Kidney (tissue), 13 donors: ENCODE measurements at regions not wholly inside any gene's neighbourhood (a gene's known extent, or its start where the extent isn't known, plus 50 kb on each side); places are given as distances from the start of the nearest gene placed in this dataset.

Source experiments
- DNase-seq, 5 donors: peaks; one replicate each; pipeline ENCODE4 v3.0.0-alpha.2; 2013 to 2020
- FAIRE-seq: peaks from 2 replicates; lab custom pipeline; 2012; peaks lifted over from hg19 to GRCh38; lab: Jason Lieb, UNC
- H3K27ac ChIP-seq, 2 donors: one replicate each; pipeline ENCODE4 v1.7.0; 2013; ENCODE audit warnings: low read depth in 2 of 2, low read length in 2 of 2, inconsistent platforms in 1 of 2
- H3K27me3 ChIP-seq: one replicate; pipeline ENCODE4 v1.7.1; 2013; ENCODE audit warnings: low read length, inconsistent platforms; ENCODE audit not compliant: control insufficient read depth, insufficient read depth
- H3K36me3 ChIP-seq, 3 donors: one replicate each; pipeline versions ENCODE4 v1.7.0 to v1.7.1; 2013; ENCODE audit warnings: low read length in 3 of 3, control low read depth in 1 of 3, inconsistent platforms in 1 of 3; ENCODE audit not compliant: insufficient read depth in 3 of 3, control insufficient read depth in 2 of 3
- H3K4me1 ChIP-seq, 3 donors: one replicate each; pipeline versions ENCODE4 v1.7.0 to v1.7.1; 2013; ENCODE audit warnings: low read length in 3 of 3, inconsistent platforms in 1 of 3, low read depth in 1 of 3; ENCODE audit not compliant: control insufficient read depth in 2 of 3, insufficient read depth in 2 of 3
- H3K4me3 ChIP-seq, 3 donors: one replicate each; pipeline versions ENCODE4 v1.7.0 to v1.8.1; 2013; ENCODE audit warnings: low read length in 3 of 3, control low read depth in 1 of 3, inconsistent platforms in 1 of 3
- H3K9ac ChIP-seq, 3 donors: one replicate each; pipeline versions ENCODE4 v1.7.0 to v1.7.1; 2013; ENCODE audit warnings: low read length in 3 of 3, control low read depth in 1 of 3, inconsistent platforms in 1 of 3
- H3K9me3 ChIP-seq, 3 donors: one replicate each; pipeline versions ENCODE4 v1.7.0 to v1.7.1; 2013; ENCODE audit warnings: low read length in 3 of 3, control low read depth in 1 of 3, inconsistent platforms in 1 of 3; ENCODE audit not compliant: control insufficient read depth in 2 of 3, insufficient read depth in 1 of 3
- intact Hi-C: fragments of 100-400 bp; cut with DNase I; formaldehyde crosslinking; loops from one replicate; pipeline ENCODE4 v1.11.1; 2022
- TF ChIP-seq, protein P1 (sequence below): IDR thresholded peaks from 3 replicates; pipeline ENCODE4 v1.5.1; 2012; ENCODE audit warnings: mild to moderate bottlenecking, moderate library complexity, borderline replicate concordance; ENCODE audit not compliant: insufficient read depth; ENCODE audit errors: extremely low read depth
- donor health status: control.
- donor health status: control.
- donor health status: control.
- donor health status: control.
- donor health status: control.
- donor health status: DM: yes; HTN: yes; CAD: no.
- donor health status: Normal renal cell carcinoma (clear cell type).

DNA sequence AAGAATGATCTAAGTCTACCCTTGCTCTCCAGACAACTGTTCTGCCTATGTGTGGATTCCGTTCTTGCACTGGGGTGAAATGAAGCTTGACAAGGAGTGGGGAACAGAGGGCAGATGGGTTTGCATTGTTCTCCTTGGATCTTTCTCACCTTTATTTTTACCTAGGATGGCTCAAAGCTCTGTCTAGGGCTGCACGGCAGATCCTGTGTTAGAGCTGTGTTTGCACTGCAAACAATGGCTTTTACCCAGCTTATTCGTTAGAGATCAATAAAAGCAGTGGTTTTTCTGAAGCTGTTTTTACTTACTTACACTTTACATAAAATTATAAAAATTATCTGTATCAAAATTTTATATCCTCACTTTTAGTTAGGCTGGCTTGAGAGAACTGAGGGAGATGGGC lies 105.1 kb downstream of the LRIG3 start:
- DNase-seq (no peak), FAIRE-seq (no peak)
- Histone ChIP-seq H3K36me3 (no peaks in the 10 kb centered on the region), H3K9me3 (no peaks in the 10 kb centered on the region), H3K27ac (no peak overlapping the region), H3K4me1 (no peaks in the 10 kb centered on the region), H3K4me3 (no peak overlapping the region), H3K9ac (no peak overlapping the region), H3K27me3 (no peaks in the 10 kb centered on the region)
- intact Hi-C loops: no loop called here
- TF ChIP-seq, protein P1, sequence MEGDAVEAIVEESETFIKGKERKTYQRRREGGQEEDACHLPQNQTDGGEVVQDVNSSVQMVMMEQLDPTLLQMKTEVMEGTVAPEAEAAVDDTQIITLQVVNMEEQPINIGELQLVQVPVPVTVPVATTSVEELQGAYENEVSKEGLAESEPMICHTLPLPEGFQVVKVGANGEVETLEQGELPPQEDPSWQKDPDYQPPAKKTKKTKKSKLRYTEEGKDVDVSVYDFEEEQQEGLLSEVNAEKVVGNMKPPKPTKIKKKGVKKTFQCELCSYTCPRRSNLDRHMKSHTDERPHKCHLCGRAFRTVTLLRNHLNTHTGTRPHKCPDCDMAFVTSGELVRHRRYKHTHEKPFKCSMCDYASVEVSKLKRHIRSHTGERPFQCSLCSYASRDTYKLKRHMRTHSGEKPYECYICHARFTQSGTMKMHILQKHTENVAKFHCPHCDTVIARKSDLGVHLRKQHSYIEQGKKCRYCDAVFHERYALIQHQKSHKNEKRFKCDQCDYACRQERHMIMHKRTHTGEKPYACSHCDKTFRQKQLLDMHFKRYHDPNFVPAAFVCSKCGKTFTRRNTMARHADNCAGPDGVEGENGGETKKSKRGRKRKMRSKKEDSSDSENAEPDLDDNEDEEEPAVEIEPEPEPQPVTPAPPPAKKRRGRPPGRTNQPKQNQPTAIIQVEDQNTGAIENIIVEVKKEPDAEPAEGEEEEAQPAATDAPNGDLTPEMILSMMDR: no peak

DNA sequence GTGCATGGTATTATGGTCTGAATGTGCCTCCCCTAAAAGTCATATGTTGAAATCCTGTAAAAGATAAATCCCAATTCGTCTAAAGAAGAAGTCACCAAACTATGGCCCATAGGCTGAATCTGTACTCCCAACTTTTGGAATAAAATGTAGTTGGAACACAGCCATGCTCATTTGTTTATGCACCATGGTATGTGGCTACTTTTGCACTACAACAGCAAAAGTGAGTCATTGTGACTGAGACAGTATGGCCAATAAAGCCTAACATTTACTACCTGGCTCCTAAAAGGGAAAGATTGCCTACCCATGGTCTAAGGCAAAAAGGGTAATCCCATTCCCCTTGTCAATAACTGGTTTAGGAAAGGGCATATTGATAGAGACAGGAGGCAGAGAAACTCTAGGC lies 101.8 kb downstream of the LRIG3 start:
- TF ChIP-seq, protein P1: no peak
- no peak overlapping the region for H3K9ac ChIP-seq
- intact Hi-C loops: no loop called here
- H3K27ac ChIP-seq: no peak overlapping the region
- no peaks in the 10 kb centered on the region for H3K36me3 ChIP-seq
- H3K9me3 ChIP-seq: no peaks in the 10 kb centered on the region
- FAIRE-seq: no peak
- no peaks in the 10 kb centered on the region for H3K27me3 ChIP-seq
- no peak overlapping the region for H3K4me3 ChIP-seq
- DNase-seq: no peak
- no peaks in the 10 kb centered on the region for H3K4me1 ChIP-seq

DNA sequence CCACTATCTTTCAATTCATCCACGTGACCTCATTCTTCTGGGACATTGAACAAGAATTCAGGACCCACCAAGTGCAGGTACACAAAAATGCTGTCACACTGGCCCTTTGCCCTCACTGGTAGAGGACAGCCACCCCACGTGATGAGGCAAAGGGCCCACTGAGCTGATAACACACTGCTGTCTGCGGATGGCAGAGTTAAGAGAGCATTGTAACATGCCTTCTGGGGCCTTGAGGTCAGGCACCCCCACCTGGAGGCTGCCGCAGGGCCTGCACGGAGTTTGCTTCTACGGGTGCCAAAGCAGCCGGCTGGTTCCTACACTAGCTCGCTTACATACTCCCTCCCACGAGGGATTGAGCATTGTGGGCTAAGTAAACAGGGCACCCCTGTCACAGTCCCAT lies 101.0 kb downstream of the LRIG3 start:
- no peak overlapping the region for H3K9ac ChIP-seq
- DNase-seq: no peak
- no peak for FAIRE-seq
- H3K36me3 ChIP-seq: no peaks in the 10 kb centered on the region
- intact Hi-C loops: no loop called here
- H3K27ac ChIP-seq: no peak overlapping the region
- TF ChIP-seq, protein P1: no peak
- H3K27me3 ChIP-seq: no peaks in the 10 kb centered on the region
- H3K9me3 ChIP-seq: no peaks in the 10 kb centered on the region
- H3K4me1 ChIP-seq: no peaks in the 10 kb centered on the region
- H3K4me3 ChIP-seq: no peak overlapping the region

DNA sequence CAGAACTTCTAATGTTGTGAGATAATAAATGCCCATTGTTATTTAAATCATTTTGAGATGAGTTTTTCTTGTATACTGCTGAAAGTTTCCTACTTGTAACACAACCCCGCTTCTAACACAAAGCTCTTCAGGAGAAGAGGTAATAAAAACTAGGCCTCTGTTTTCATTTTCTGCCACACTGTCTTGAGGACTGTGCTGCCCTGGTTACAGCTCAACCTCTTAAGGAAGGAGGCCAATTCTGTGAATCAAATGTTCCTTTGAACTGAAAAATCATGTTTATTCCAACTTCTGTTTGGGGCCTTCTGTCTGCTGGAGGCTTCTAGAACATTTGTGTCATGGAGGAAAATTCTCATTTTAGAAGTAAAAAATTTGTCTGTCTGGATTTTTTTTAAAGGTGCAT lies 100.3 kb downstream of the LRIG3 start:
- Histone ChIP-seq H3K27me3 (no peaks in the 10 kb centered on the region), H3K36me3 (no peaks in the 10 kb centered on the region), H3K4me3 (no peak overlapping the region), H3K9me3 (no peaks in the 10 kb centered on the region), H3K9ac (no peak overlapping the region), H3K4me1 (no peaks in the 10 kb centered on the region), H3K27ac (no peak overlapping the region)
- TF ChIP-seq, protein P1: no peak
- FAIRE-seq (no peak), DNase-seq (peak in 2 of 5 donors; percentile 15 to 19)
- intact Hi-C loops: no loop called here
